Mesendoderm (in vitro differentiated cells): ENCODE measurements at regions not wholly inside any gene's neighbourhood (a gene's known extent, or its start where the extent isn't known, plus 50 kb on each side); places are given as distances from the start of the nearest gene placed in this dataset.
A peak's percentile ranks its signal among the peaks of the same experiment; 100 is the strongest.
"Not testable (repeated sequence)": the region's sequence is repeated elsewhere in the genome, so short reads cannot be mapped to it uniquely, and the experiment has no call there.

Source experiments
- DNase-seq: peaks from one replicate; pipeline ENCODE4 v3.0.0; 2013
- H2AK5ac ChIP-seq: 2 replicates; pipeline ENCODE4 v1.6.1; 2013; ENCODE audit warnings: low read length, inconsistent platforms
- H2BK120ac ChIP-seq: 2 replicates; pipeline ENCODE4 v1.6.1; 2013; ENCODE audit warnings: low read depth, mild to moderate bottlenecking, low read length, moderate library complexity, mixed read lengths
- H2BK15ac ChIP-seq: replicated peaks from 2 replicates; pipeline ENCODE4 v1.6.1; 2013; ENCODE audit warnings: low read depth, mild to moderate bottlenecking, moderate library complexity
- H2BK5ac ChIP-seq: 2 replicates; pipeline ENCODE4 v1.6.1; 2013; ENCODE audit warnings: low read length, inconsistent platforms
- H3K18ac ChIP-seq: 2 replicates; pipeline ENCODE4 v1.6.1; 2013; ENCODE audit warnings: mild to moderate bottlenecking, low read length, mixed read lengths
- H3K23ac ChIP-seq: one replicate; pipeline ENCODE4 v1.6.1; 2013; ENCODE audit warnings: low read length
- H3K27ac ChIP-seq: 2 replicates; pipeline ENCODE4 v1.5.1; 2013; ENCODE audit warnings: low read depth, mild to moderate bottlenecking, inconsistent platforms, low read length, moderate library complexity
- H3K27me3 ChIP-seq: 2 replicates; pipeline ENCODE4 v1.6.1; 2013; ENCODE audit warnings: low read length, control low read depth, mild to moderate bottlenecking, inconsistent platforms; ENCODE audit not compliant: insufficient read depth, poor library complexity
- H3K36me3 ChIP-seq: 2 replicates; pipeline ENCODE4 v1.6.1; 2013; ENCODE audit warnings: low read length, inconsistent platforms; ENCODE audit not compliant: control insufficient read depth, insufficient read depth
- H3K4ac ChIP-seq: one replicate; pipeline ENCODE4 v1.6.1; 2013; ENCODE audit warnings: low read depth, mild to moderate bottlenecking, low read length, moderate library complexity
- H3K4me1 ChIP-seq: 2 replicates; pipeline ENCODE4 v1.6.1; 2013; ENCODE audit warnings: low read depth, low read length, inconsistent platforms; ENCODE audit not compliant: control insufficient read depth
- H3K4me2 ChIP-seq: 2 replicates; pipeline ENCODE4 v1.6.1; 2013; ENCODE audit warnings: low read length
- H3K4me3 ChIP-seq: 2 replicates; pipeline ENCODE4 v1.5.1; 2013; ENCODE audit warnings: mild to moderate bottlenecking, low read length
- H3K56ac ChIP-seq: one replicate; pipeline ENCODE4 v1.6.1; 2013; ENCODE audit warnings: low read length
- H3K79me1 ChIP-seq: 2 replicates; pipeline ENCODE4 v1.6.1; 2013; ENCODE audit warnings: low read length, inconsistent platforms
- H3K79me2 ChIP-seq: 2 replicates; pipeline ENCODE4 v1.6.1; 2013; ENCODE audit warnings: mild to moderate bottlenecking, low read length; ENCODE audit not compliant: control insufficient read depth, insufficient read depth
- H3K9ac ChIP-seq: 2 replicates; pipeline ENCODE4 v1.6.1; 2013; ENCODE audit warnings: low read length, inconsistent platforms
- H4K5ac ChIP-seq: one replicate; pipeline ENCODE4 v1.6.1; 2013; ENCODE audit warnings: low read length
- H4K8ac ChIP-seq: one replicate; pipeline ENCODE4 v1.6.1; 2013; ENCODE audit warnings: low read depth, mild to moderate bottlenecking, control low read depth, low read length, moderate library complexity
- WGBS: extraction: QIAGEN DNeasy Blood & Tissue Kit; methylation state at CpG from one replicate; pipeline ENCODE4 v1.1.7; 2013; ENCODE audit warnings: low lambda C conversion rate, missing lambda C conversion rate; ENCODE audit not compliant: insufficient coverage; ENCODE audit errors: extremely low coverage; 5-methylcytosine and 5-hydroxymethylcytosine counted together

GRCh38 chr5:42872865-42873264, 61.2 kb upstream of the SELENOP start:
- H3K27ac ChIP-seq: no peak overlapping the region
- no peak overlapping the region for H4K5ac ChIP-seq
- H3K27me3 ChIP-seq: no peaks in the 10 kb centered on the region
- H2BK15ac ChIP-seq: no peak overlapping the region
- H3K4ac ChIP-seq: no peak overlapping the region
- no peak overlapping the region for H3K9ac ChIP-seq
- H2BK120ac ChIP-seq: no peak overlapping the region
- DNase-seq: no peak
- no peak overlapping the region for H3K4me3 ChIP-seq
- H4K8ac ChIP-seq: no peak overlapping the region
- H2BK5ac ChIP-seq: no peak overlapping the region
- H3K4me2 ChIP-seq: no peak overlapping the region
- no peaks in the 10 kb centered on the region for H3K79me2 ChIP-seq
- H2AK5ac ChIP-seq: no peak overlapping the region
- no peak overlapping the region for H3K23ac ChIP-seq
- H3K56ac ChIP-seq: no peak overlapping the region
- H3K4me1 ChIP-seq: no peaks in the 10 kb centered on the region
- no peaks in the 10 kb centered on the region for H3K79me1 ChIP-seq
- no CpG with 5 or more reads among the region's 3 CpGs for WGBS
- H3K36me3 ChIP-seq: no peaks in the 10 kb centered on the region
- H3K18ac ChIP-seq: no peak overlapping the region

- Histone ChIP-seq H2AK5ac (no peak overlapping the region), H2BK5ac (no peak overlapping the region), H3K4me3 (no peak overlapping the region), H3K27me3 (no peaks in the 10 kb centered on the region), H3K4me1 (no peaks in the 10 kb centered on the region), H3K9ac (no peak overlapping the region), H2BK15ac (no peak overlapping the region), H3K36me3 (no peaks in the 10 kb centered on the region), H4K8ac (no peak overlapping the region), H3K18ac (no peak overlapping the region), H4K5ac (no peak overlapping the region), H3K79me2 (no peaks in the 10 kb centered on the region), H3K4me2 (no peak overlapping the region), H3K23ac (no peak overlapping the region), H3K79me1 (no peaks in the 10 kb centered on the region), H3K27ac (no peak overlapping the region), H3K56ac (no peak overlapping the region), H2BK120ac (no peak overlapping the region), H3K4ac (no peak overlapping the region)
- no CpG with 5 or more reads among the region's 4 CpGs for WGBS
- peak; percentile 92 for DNase-seq
These were observed 59.3 kb upstream of the SELENOP start for GRCh38 chr5:42870882-42871418.

GRCh38 chr5:42868417-42868816, 56.7 kb upstream of the SELENOP start:
- H2BK15ac ChIP-seq, DNase-seq, H3K79me2 ChIP-seq, H4K5ac ChIP-seq, H3K4me3 ChIP-seq, H2BK120ac ChIP-seq, H3K36me3 ChIP-seq, H3K9ac ChIP-seq, H3K4me1 ChIP-seq, H3K27ac ChIP-seq, H3K79me1 ChIP-seq, H3K27me3 ChIP-seq, H2BK5ac ChIP-seq, H3K23ac ChIP-seq, H3K18ac ChIP-seq, H3K4me2 ChIP-seq, H4K8ac ChIP-seq, H3K4ac ChIP-seq, H2AK5ac ChIP-seq, H3K56ac ChIP-seq: not testable (repeated sequence)
- no CpG with 5 or more reads among the region's 5 CpGs for WGBS

- H4K5ac ChIP-seq, H3K36me3 ChIP-seq, H2BK15ac ChIP-seq, H3K18ac ChIP-seq, H3K56ac ChIP-seq, H3K4me1 ChIP-seq, H3K4me3 ChIP-seq, DNase-seq, H2BK120ac ChIP-seq, H3K4ac ChIP-seq, H3K79me1 ChIP-seq, H3K27me3 ChIP-seq, H2AK5ac ChIP-seq, H3K9ac ChIP-seq, H3K4me2 ChIP-seq, H3K23ac ChIP-seq, H2BK5ac ChIP-seq, H3K27ac ChIP-seq, H3K79me2 ChIP-seq, H4K8ac ChIP-seq: not testable (repeated sequence)
- no CpG with 5 or more reads among the region's 3 CpGs for WGBS
These were observed 53.1 kb upstream of the SELENOP start for GRCh38 chr5:42864749-42865148.
